T-helper 1 cell treated with Interleukin-12 subunit alpha and Interleukin-12 subunit beta and Interleukin-4 antibody, amounts not matched to agents 30 μg/mL and 1 μg/mL, for 36 hours (primary cell): ENCODE measurements at regions not wholly inside any gene's neighbourhood (a gene's known extent, or its start where the extent isn't known, plus 50 kb on each side); places are given as distances from the start of the nearest gene placed in this dataset.

ENCODE experiments used
- H3K27ac Mint-ChIP-seq: one replicate; pipeline ENCODE4 v1.8.0; 2021; ENCODE audit warnings: mild to moderate bottlenecking, mixed read lengths
- H3K27me3 Mint-ChIP-seq: one replicate; pipeline ENCODE4 v1.8.0; 2021; ENCODE audit warnings: low read depth, mixed read lengths
- H3K36me3 Mint-ChIP-seq: one replicate; pipeline ENCODE4 v1.8.0; 2021; ENCODE audit warnings: low read depth, mixed read lengths
- H3K4me1 Mint-ChIP-seq: one replicate; pipeline ENCODE4 v1.8.0; 2021; ENCODE audit warnings: low read depth, mixed read lengths
- H3K4me3 Mint-ChIP-seq: one replicate; pipeline ENCODE4 v1.8.0; 2021; ENCODE audit warnings: mild to moderate bottlenecking, moderate library complexity, mixed read lengths
- H3K9me3 Mint-ChIP-seq: one replicate; pipeline ENCODE4 v1.8.0; 2021; ENCODE audit warnings: mixed read lengths

DNA sequence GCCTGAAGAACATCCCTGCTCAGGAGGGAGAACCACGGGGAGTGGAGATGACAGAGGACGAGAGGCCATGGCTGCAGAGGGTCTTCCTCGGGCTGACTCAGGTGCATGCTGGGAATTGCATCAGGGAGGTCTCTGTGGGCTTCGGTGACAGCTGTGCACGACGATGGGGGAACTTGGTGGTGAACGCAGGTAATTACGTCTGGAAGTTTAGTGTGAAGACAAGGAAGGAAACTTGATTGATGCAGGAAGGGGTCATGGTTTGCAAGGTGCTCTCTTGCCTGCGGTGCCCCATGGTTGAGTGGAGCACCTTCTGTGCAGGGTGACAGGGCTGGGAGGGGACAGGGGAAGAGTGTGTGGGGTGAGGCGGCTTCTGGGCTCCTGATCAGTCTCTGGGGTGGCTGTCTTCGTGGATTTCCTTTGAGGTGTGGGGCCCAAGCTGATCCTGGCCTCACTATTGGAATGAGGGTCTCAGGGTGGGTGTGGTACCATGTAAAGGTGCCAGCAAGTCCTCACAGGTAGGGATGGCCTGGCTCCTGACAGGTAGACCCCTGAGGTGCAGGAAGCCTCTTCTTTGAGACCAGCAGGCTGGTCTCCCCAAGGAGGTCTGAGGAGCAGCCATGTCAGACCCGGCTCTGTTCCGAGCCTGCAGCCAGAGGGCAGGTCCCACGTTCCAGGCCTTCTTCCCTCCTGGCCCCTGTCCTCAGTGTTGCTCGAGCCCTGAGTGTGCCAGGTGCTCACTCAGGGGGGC is 1020.1 kb downstream of the TBC1D22A start:
- Mint-ChIP-seq H3K4me1 (no peaks in the 10 kb centered on the region), H3K9me3 (no peaks in the 10 kb centered on the region), H3K36me3 (no peaks in the 10 kb centered on the region), H3K4me3 (no peak overlapping the region), H3K27me3 (no peaks in the 10 kb centered on the region), H3K27ac (no peak overlapping the region)

GRCh38 chr22:47781427-47782111 is 1019.1 kb downstream of the TBC1D22A start:
- no peak overlapping the region for H3K27ac Mint-ChIP-seq

GRCh38 chr22:47781024-47781423 is 1018.6 kb downstream of the TBC1D22A start:
- no peaks in the 10 kb centered on the region for H3K36me3 Mint-ChIP-seq
- no peaks in the 10 kb centered on the region for H3K4me1 Mint-ChIP-seq
- H3K9me3 Mint-ChIP-seq: no peaks in the 10 kb centered on the region
- no peaks in the 10 kb centered on the region for H3K27me3 Mint-ChIP-seq
- no peak overlapping the region for H3K27ac Mint-ChIP-seq
- no peak overlapping the region for H3K4me3 Mint-ChIP-seq

More at GRCh38 chr22:47781427-47782111, 1019.1 kb downstream of the TBC1D22A start:
- H3K4me1 Mint-ChIP-seq: no peaks in the 10 kb centered on the region
- H3K27me3 Mint-ChIP-seq: no peaks in the 10 kb centered on the region
- H3K4me3 Mint-ChIP-seq: no peak overlapping the region
- H3K9me3 Mint-ChIP-seq: no peaks in the 10 kb centered on the region
- H3K36me3 Mint-ChIP-seq: no peaks in the 10 kb centered on the region

DNA sequence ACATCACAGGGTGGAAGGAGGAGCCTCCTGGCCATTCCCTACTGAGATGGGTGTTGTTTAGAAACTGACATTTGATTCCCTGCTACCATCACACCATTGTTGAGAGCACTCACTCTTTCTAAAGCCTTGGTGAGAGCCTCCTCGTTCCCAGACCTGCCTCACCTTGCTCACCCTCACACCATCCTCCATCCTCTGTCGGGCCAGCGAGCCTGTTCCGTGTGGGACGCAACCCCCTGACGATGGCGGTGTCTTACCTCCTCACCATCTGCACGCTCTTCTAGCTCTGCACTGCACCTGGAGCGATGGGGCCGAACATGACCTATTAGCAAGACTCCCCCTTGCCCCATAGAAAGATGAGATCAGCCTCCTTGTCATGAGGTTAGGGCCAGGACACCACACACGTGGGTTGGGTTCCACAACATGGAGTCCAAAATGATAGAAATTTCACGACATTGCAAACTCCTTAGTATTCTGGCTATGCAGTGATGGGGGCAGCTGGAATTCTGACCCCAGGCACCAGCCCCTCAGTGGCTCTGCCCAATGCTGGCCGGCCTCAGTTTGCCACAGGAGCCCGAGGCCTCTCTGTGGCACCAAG is 1017.9 kb downstream of the TBC1D22A start:
- no peak overlapping the region for H3K4me3 Mint-ChIP-seq
- H3K9me3 Mint-ChIP-seq: no peaks in the 10 kb centered on the region
- H3K36me3 Mint-ChIP-seq: no peaks in the 10 kb centered on the region
- no peaks in the 10 kb centered on the region for H3K27me3 Mint-ChIP-seq
- no peak overlapping the region for H3K27ac Mint-ChIP-seq
- no peaks in the 10 kb centered on the region for H3K4me1 Mint-ChIP-seq

DNA sequence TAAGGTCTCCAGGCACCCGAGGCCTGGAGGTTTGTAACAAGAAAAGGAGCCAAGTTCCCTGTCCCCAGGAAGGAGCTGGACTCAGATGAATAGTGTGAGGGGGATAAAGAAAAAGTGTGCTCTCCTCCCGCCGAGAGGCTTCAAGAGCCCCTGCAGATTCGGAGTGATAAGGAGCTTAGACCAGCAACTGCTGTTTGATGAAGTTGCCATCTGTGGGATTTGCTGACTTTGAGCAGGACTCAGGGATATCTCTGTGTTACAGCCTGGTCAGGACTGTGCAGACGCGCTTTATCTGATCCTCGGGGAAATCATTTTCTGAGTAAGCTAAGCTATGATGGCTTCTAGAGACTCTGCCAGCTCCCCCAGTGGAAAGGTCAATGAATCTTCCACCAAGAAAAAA is 1017.0 kb downstream of the TBC1D22A start:
- Mint-ChIP-seq H3K27me3 (no peaks in the 10 kb centered on the region), H3K4me3 (no peak overlapping the region), H3K9me3 (no peaks in the 10 kb centered on the region), H3K27ac (no peak overlapping the region), H3K36me3 (no peaks in the 10 kb centered on the region), H3K4me1 (no peaks in the 10 kb centered on the region)

- Mint-ChIP-seq H3K27me3 (no peaks in the 10 kb centered on the region), H3K27ac (no peak overlapping the region), H3K4me3 (no peak overlapping the region), H3K9me3 (no peaks in the 10 kb centered on the region), H3K4me1 (no peaks in the 10 kb centered on the region), H3K36me3 (no peaks in the 10 kb centered on the region)
These were observed 1015.8 kb downstream of the TBC1D22A start for GRCh38 chr22:47778160-47778658.

DNA sequence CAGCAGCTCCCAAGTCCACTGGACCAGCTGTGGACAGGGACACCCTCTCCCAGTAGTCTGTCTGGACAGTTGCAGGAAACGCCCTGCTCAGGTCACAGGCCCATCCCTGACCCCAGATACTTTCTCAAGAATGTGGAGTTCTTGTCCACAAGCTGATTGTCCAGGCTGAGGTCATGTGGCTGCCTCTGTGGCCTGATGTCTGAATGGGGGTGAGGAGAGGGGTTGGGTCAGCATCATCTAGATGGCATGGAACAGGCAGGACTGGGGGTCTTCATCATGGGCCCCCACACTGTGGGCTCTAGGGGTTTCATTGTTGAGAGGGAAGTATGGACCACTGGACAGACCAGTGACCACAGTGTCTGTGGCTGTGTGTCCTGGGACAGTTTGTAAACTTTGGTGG is 1015.0 kb downstream of the TBC1D22A start:
- no peak overlapping the region for H3K27ac Mint-ChIP-seq
- no peaks in the 10 kb centered on the region for H3K9me3 Mint-ChIP-seq
- no peaks in the 10 kb centered on the region for H3K27me3 Mint-ChIP-seq
- no peak overlapping the region for H3K4me3 Mint-ChIP-seq
- H3K4me1 Mint-ChIP-seq: no peaks in the 10 kb centered on the region
- H3K36me3 Mint-ChIP-seq: no peaks in the 10 kb centered on the region

GRCh38 chr22:47776329-47776728 is 1013.9 kb downstream of the TBC1D22A start:
- Mint-ChIP-seq H3K4me1 (no peaks in the 10 kb centered on the region), H3K27me3 (no peaks in the 10 kb centered on the region), H3K4me3 (no peak overlapping the region), H3K36me3 (no peaks in the 10 kb centered on the region), H3K9me3 (no peaks in the 10 kb centered on the region), H3K27ac (no peak overlapping the region)

- Mint-ChIP-seq H3K4me1 (no peaks in the 10 kb centered on the region), H3K27ac (no peak overlapping the region), H3K4me3 (no peak overlapping the region), H3K9me3 (no peaks in the 10 kb centered on the region), H3K27me3 (no peaks in the 10 kb centered on the region), H3K36me3 (no peaks in the 10 kb centered on the region)
These were observed 1013.2 kb downstream of the TBC1D22A start for GRCh38 chr22:47775686-47776085.

GRCh38 chr22:47775191-47775590 is 1012.7 kb downstream of the TBC1D22A start:
- Mint-ChIP-seq H3K27me3 (no peaks in the 10 kb centered on the region), H3K9me3 (no peaks in the 10 kb centered on the region), H3K4me1 (no peaks in the 10 kb centered on the region), H3K4me3 (no peak overlapping the region), H3K36me3 (no peaks in the 10 kb centered on the region), H3K27ac (no peak overlapping the region)

GRCh38 chr22:47773635-47774034 is 1011.2 kb downstream of the TBC1D22A start:
- no peak overlapping the region for H3K27ac Mint-ChIP-seq
- no peaks in the 10 kb centered on the region for H3K36me3 Mint-ChIP-seq
- H3K9me3 Mint-ChIP-seq: no peaks in the 10 kb centered on the region
- no peak overlapping the region for H3K4me3 Mint-ChIP-seq
- H3K27me3 Mint-ChIP-seq: no peaks in the 10 kb centered on the region
- no peaks in the 10 kb centered on the region for H3K4me1 Mint-ChIP-seq

GRCh38 chr22:47772864-47773263 is 1010.4 kb downstream of the TBC1D22A start:
- H3K36me3 Mint-ChIP-seq: no peaks in the 10 kb centered on the region
- H3K4me3 Mint-ChIP-seq: no peak overlapping the region
- no peaks in the 10 kb centered on the region for H3K4me1 Mint-ChIP-seq
- no peaks in the 10 kb centered on the region for H3K9me3 Mint-ChIP-seq
- no peaks in the 10 kb centered on the region for H3K27me3 Mint-ChIP-seq
- H3K27ac Mint-ChIP-seq: no peak overlapping the region

GRCh38 chr22:47769652-47770051 is 1007.2 kb downstream of the TBC1D22A start:
- H3K4me3 Mint-ChIP-seq: no peak overlapping the region
- H3K27me3 Mint-ChIP-seq: no peaks in the 10 kb centered on the region
- H3K9me3 Mint-ChIP-seq: no peaks in the 10 kb centered on the region
- no peaks in the 10 kb centered on the region for H3K4me1 Mint-ChIP-seq
- H3K36me3 Mint-ChIP-seq: no peaks in the 10 kb centered on the region
- H3K27ac Mint-ChIP-seq: no peak overlapping the region

- Mint-ChIP-seq H3K4me3 (no peak overlapping the region), H3K27me3 (no peaks in the 10 kb centered on the region), H3K27ac (no peak overlapping the region), H3K9me3 (no peaks in the 10 kb centered on the region), H3K36me3 (no peaks in the 10 kb centered on the region), H3K4me1 (no peaks in the 10 kb centered on the region)
These were observed 1005.6 kb downstream of the TBC1D22A start for GRCh38 chr22:47768027-47768426.

DNA sequence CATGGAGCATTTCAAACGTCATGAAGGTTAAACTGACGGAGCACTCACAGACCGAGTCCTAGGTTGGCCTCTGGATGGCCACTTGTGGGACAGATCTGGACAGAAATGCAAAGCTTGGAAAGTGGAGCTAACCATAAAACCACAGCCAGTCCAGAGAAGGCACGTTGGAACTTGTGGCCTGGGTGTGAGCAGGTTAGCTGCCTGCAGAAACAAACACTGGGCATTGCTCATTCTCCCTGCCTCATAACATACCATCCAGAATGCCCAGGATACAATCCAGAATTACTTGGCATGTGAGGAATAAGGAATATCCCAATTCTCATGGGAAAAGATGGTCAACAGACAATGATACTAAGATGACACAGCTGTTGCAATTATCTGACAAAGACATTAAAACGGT is 1005.0 kb downstream of the TBC1D22A start:
- Mint-ChIP-seq H3K36me3 (no peaks in the 10 kb centered on the region), H3K4me3 (no peak overlapping the region), H3K27ac (no peak overlapping the region), H3K27me3 (no peaks in the 10 kb centered on the region), H3K9me3 (no peaks in the 10 kb centered on the region), H3K4me1 (no peaks in the 10 kb centered on the region)
